WTC11 (cell line): ENCODE measurements at regions not wholly inside any gene's neighbourhood (a gene's known extent, or its start where the extent isn't known, plus 50 kb on each side); places are given as distances from the start of the nearest gene placed in this dataset.

Source experiments
- ETV6 ChIP-seq: sonication (generic); formaldehyde crosslinking; IDR thresholded peaks from 2 replicates; pipeline ENCODE4 v1.8.1; 2022; ENCODE audit warnings: mild to moderate bottlenecking, missing genetic modification reagents
- NFE2L1 ChIP-seq: sonication (generic); formaldehyde crosslinking; IDR thresholded peaks from 2 replicates; pipeline ENCODE4 v1.8.1; 2023; ENCODE audit warnings: missing genetic modification reagents
- TF ChIP-seq, protein P1 (sequence below): fragments of 200-600 bp; IDR thresholded peaks from 2 replicates; pipeline ENCODE4 v1.8.0; 2022; ENCODE audit warnings: antibody characterized with exemption
- TF ChIP-seq, protein P2 (sequence below): sonication (generic); formaldehyde crosslinking; IDR thresholded peaks from 2 replicates; pipeline ENCODE4 v1.8.0; 2022; ENCODE audit warnings: mild to moderate bottlenecking, missing genetic modification reagents
- TF ChIP-seq, protein P3 (sequence below): fragments of 250-450 bp; sonication (Bioruptor Pico); IDR thresholded peaks from 2 replicates; pipeline ENCODE4 v2.1.2; 2022; ENCODE audit warnings: mild to moderate bottlenecking, moderate library complexity
- TF ChIP-seq, protein P4 (sequence below): sonication (generic); formaldehyde crosslinking; IDR thresholded peaks from 2 replicates; pipeline ENCODE4 v1.8.0; 2023; ENCODE audit warnings: mild to moderate bottlenecking, missing genetic modification reagents
- TF ChIP-seq, protein P5 (sequence below): sonication (generic); formaldehyde crosslinking; IDR thresholded peaks from 2 replicates; pipeline ENCODE4 v1.8.0; 2022; ENCODE audit warnings: mild to moderate bottlenecking, missing genetic modification reagents
- TF ChIP-seq, protein P6 (sequence below): sonication (generic); formaldehyde crosslinking; IDR thresholded peaks from 2 replicates; pipeline ENCODE4 v1.8.1; 2023; ENCODE audit warnings: mild to moderate bottlenecking, missing genetic modification reagents
- TF ChIP-seq, protein P7 (sequence below): sonication (generic); formaldehyde crosslinking; IDR thresholded peaks from 2 replicates; pipeline ENCODE4 v1.8.0; 2022; ENCODE audit warnings: missing genetic modification reagents
- TF ChIP-seq, protein P8 (sequence below): sonication (generic); formaldehyde crosslinking; IDR thresholded peaks from 2 replicates; pipeline ENCODE4 v1.8.1; 2023; ENCODE audit warnings: mild to moderate bottlenecking, missing genetic modification reagents, moderate library complexity

DNA sequence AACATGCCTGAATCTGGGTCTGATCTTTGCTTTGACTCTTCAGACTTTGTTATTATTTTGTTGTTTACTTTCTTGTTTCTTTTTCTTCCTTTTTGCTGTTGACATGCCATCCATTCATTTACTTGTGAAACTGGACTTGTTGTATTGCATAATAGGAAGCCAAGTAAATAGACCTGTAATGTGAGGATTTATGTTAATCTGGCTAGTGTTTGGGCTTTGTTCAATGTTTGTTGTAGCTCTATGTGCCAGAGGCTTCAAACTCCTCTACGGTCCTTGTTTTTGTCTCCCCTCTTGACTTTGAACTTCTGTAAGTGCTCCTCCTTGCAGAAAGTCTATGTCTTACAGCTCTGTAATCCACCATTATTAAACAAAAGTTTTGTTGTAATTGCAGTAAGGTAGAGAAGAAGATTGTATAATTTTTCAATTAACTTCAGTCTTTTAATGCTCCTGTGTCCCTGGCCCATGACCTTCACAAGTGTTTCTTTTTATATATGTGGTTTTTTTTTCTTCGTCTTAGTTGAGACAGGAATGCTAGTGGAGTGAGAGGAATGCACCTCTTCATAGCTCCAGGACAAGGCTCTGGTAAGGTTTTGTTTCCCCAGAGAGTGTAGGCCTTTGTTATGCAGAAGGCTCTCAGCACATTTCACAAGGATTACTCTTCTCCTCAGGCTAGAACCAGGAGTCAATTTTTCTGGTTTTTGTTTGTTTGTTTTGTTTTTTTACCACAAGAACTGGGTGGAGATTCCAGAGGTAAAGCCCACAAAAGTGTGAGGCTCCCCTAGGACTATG, 1061.8 kb upstream of the CITED2 start:
- TF ChIP-seq, protein P1, sequence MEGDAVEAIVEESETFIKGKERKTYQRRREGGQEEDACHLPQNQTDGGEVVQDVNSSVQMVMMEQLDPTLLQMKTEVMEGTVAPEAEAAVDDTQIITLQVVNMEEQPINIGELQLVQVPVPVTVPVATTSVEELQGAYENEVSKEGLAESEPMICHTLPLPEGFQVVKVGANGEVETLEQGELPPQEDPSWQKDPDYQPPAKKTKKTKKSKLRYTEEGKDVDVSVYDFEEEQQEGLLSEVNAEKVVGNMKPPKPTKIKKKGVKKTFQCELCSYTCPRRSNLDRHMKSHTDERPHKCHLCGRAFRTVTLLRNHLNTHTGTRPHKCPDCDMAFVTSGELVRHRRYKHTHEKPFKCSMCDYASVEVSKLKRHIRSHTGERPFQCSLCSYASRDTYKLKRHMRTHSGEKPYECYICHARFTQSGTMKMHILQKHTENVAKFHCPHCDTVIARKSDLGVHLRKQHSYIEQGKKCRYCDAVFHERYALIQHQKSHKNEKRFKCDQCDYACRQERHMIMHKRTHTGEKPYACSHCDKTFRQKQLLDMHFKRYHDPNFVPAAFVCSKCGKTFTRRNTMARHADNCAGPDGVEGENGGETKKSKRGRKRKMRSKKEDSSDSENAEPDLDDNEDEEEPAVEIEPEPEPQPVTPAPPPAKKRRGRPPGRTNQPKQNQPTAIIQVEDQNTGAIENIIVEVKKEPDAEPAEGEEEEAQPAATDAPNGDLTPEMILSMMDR, result no peak
- TF ChIP-seq, protein P2, sequence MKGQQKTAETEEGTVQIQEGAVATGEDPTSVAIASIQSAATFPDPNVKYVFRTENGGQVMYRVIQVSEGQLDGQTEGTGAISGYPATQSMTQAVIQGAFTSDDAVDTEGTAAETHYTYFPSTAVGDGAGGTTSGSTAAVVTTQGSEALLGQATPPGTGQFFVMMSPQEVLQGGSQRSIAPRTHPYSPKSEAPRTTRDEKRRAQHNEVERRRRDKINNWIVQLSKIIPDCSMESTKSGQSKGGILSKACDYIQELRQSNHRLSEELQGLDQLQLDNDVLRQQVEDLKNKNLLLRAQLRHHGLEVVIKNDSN (CRISPR knock-in tag), result no peak
- TF ChIP-seq ETV6 (CRISPR knock-in tag) (no peak), NFE2L1 (no peak)
- TF ChIP-seq, protein P3, sequence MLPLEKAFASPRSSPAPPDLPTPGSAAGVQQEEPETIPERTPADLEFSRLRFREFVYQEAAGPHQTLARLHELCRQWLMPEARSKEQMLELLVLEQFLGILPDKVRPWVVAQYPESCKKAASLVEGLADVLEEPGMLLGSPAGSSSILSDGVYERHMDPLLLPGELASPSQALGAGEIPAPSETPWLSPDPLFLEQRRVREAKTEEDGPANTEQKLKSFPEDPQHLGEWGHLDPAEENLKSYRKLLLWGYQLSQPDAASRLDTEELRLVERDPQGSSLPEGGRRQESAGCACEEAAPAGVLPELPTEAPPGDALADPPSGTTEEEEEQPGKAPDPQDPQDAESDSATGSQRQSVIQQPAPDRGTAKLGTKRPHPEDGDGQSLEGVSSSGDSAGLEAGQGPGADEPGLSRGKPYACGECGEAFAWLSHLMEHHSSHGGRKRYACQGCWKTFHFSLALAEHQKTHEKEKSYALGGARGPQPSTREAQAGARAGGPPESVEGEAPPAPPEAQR (CRISPR knock-in tag), result no peak
- TF ChIP-seq, protein P4, sequence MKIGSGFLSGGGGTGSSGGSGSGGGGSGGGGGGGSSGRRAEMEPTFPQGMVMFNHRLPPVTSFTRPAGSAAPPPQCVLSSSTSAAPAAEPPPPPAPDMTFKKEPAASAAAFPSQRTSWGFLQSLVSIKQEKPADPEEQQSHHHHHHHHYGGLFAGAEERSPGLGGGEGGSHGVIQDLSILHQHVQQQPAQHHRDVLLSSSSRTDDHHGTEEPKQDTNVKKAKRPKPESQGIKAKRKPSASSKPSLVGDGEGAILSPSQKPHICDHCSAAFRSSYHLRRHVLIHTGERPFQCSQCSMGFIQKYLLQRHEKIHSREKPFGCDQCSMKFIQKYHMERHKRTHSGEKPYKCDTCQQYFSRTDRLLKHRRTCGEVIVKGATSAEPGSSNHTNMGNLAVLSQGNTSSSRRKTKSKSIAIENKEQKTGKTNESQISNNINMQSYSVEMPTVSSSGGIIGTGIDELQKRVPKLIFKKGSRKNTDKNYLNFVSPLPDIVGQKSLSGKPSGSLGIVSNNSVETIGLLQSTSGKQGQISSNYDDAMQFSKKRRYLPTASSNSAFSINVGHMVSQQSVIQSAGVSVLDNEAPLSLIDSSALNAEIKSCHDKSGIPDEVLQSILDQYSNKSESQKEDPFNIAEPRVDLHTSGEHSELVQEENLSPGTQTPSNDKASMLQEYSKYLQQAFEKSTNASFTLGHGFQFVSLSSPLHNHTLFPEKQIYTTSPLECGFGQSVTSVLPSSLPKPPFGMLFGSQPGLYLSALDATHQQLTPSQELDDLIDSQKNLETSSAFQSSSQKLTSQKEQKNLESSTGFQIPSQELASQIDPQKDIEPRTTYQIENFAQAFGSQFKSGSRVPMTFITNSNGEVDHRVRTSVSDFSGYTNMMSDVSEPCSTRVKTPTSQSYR (CRISPR knock-in tag), result no peak
- TF ChIP-seq, protein P5, sequence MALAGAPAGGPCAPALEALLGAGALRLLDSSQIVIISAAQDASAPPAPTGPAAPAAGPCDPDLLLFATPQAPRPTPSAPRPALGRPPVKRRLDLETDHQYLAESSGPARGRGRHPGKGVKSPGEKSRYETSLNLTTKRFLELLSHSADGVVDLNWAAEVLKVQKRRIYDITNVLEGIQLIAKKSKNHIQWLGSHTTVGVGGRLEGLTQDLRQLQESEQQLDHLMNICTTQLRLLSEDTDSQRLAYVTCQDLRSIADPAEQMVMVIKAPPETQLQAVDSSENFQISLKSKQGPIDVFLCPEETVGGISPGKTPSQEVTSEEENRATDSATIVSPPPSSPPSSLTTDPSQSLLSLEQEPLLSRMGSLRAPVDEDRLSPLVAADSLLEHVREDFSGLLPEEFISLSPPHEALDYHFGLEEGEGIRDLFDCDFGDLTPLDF, result no peak
- TF ChIP-seq, protein P6, sequence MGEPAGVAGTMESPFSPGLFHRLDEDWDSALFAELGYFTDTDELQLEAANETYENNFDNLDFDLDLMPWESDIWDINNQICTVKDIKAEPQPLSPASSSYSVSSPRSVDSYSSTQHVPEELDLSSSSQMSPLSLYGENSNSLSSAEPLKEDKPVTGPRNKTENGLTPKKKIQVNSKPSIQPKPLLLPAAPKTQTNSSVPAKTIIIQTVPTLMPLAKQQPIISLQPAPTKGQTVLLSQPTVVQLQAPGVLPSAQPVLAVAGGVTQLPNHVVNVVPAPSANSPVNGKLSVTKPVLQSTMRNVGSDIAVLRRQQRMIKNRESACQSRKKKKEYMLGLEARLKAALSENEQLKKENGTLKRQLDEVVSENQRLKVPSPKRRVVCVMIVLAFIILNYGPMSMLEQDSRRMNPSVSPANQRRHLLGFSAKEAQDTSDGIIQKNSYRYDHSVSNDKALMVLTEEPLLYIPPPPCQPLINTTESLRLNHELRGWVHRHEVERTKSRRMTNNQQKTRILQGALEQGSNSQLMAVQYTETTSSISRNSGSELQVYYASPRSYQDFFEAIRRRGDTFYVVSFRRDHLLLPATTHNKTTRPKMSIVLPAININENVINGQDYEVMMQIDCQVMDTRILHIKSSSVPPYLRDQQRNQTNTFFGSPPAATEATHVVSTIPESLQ (CRISPR knock-in tag), result no peak
- TF ChIP-seq, protein P7, sequence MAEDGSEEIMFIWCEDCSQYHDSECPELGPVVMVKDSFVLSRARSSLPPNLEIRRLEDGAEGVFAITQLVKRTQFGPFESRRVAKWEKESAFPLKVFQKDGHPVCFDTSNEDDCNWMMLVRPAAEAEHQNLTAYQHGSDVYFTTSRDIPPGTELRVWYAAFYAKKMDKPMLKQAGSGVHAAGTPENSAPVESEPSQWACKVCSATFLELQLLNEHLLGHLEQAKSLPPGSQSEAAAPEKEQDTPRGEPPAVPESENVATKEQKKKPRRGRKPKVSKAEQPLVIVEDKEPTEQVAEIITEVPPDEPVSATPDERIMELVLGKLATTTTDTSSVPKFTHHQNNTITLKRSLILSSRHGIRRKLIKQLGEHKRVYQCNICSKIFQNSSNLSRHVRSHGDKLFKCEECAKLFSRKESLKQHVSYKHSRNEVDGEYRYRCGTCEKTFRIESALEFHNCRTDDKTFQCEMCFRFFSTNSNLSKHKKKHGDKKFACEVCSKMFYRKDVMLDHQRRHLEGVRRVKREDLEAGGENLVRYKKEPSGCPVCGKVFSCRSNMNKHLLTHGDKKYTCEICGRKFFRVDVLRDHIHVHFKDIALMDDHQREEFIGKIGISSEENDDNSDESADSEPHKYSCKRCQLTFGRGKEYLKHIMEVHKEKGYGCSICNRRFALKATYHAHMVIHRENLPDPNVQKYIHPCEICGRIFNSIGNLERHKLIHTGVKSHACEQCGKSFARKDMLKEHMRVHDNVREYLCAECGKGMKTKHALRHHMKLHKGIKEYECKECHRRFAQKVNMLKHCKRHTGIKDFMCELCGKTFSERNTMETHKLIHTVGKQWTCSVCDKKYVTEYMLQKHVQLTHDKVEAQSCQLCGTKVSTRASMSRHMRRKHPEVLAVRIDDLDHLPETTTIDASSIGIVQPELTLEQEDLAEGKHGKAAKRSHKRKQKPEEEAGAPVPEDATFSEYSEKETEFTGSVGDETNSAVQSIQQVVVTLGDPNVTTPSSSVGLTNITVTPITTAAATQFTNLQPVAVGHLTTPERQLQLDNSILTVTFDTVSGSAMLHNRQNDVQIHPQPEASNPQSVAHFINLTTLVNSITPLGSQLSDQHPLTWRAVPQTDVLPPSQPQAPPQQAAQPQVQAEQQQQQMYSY (CRISPR knock-in tag), result no peak
- TF ChIP-seq, protein P8, sequence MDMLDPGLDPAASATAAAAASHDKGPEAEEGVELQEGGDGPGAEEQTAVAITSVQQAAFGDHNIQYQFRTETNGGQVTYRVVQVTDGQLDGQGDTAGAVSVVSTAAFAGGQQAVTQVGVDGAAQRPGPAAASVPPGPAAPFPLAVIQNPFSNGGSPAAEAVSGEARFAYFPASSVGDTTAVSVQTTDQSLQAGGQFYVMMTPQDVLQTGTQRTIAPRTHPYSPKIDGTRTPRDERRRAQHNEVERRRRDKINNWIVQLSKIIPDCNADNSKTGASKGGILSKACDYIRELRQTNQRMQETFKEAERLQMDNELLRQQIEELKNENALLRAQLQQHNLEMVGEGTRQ (CRISPR knock-in tag), result no peak
